ENCODE measurements at regions not wholly inside any gene's neighbourhood (a gene's known extent, or its start where the extent isn't known, plus 50 kb on each side); places are given as distances from the start of the nearest gene placed in this dataset.
"Not testable (repeated sequence)": the region's sequence is repeated elsewhere in the genome, so short reads cannot be mapped to it uniquely, and the experiment has no call there.

- no peak for DNase-seq (ENCODE audit: low read depth)
Measured at GRCh38 chr10:65033957-65034356, 1512.8 kb downstream of the REEP3 start.

GRCh38 chr10:65040796-65041195, 1519.6 kb downstream of the REEP3 start:
- no peak for DNase-seq (ENCODE audit: low read depth)

- DNase-seq (ENCODE audit: low read depth), result no peak
Measured at GRCh38 chr10:65041307-65041706, 1520.1 kb downstream of the REEP3 start.

- DNase-seq (ENCODE audit: low read depth), result no peak
Measured at GRCh38 chr10:65042496-65042895, 1521.3 kb downstream of the REEP3 start.

- no peak for DNase-seq (ENCODE audit: low read depth)
Measured at GRCh38 chr10:65046831-65047230, 1525.6 kb downstream of the REEP3 start.

GRCh38 chr10:65052111-65052510, 1530.9 kb downstream of the REEP3 start:
- not testable (repeated sequence) for DNase-seq (ENCODE audit: low read depth)

- not testable (repeated sequence) for DNase-seq (ENCODE audit: low read depth)
Measured at GRCh38 chr10:65053397-65053796, 1532.2 kb downstream of the REEP3 start.

- not testable (repeated sequence) for DNase-seq (ENCODE audit: low read depth)
Measured at GRCh38 chr10:65053831-65054351, 1532.7 kb downstream of the REEP3 start.

- not testable (repeated sequence) for DNase-seq (ENCODE audit: low read depth)
Measured at GRCh38 chr10:65054701-65055100, 1533.5 kb downstream of the REEP3 start.

GRCh38 chr10:65065278-65065677, 1544.1 kb downstream of the REEP3 start:
- no peak for DNase-seq (ENCODE audit: low read depth)

- no peak for DNase-seq (ENCODE audit: low read depth)
Measured at GRCh38 chr10:65083222-65083621, 1562.0 kb downstream of the REEP3 start.

GRCh38 chr10:65090991-65091390, 1569.8 kb downstream of the REEP3 start:
- no peak for DNase-seq (ENCODE audit: low read depth)

GRCh38 chr10:65100146-65100545, 1578.9 kb downstream of the REEP3 start:
- no peak for DNase-seq (ENCODE audit: low read depth)

- not testable (repeated sequence) for DNase-seq (ENCODE audit: low read depth)
Measured at GRCh38 chr10:65100881-65101280, 1579.7 kb downstream of the REEP3 start.

- DNase-seq (ENCODE audit: low read depth), result no peak
Measured at GRCh38 chr10:65110009-65110408, 1588.8 kb downstream of the REEP3 start.

GRCh38 chr10:65111059-65111458, 1589.9 kb downstream of the REEP3 start:
- not testable (repeated sequence) for DNase-seq (ENCODE audit: low read depth)

- DNase-seq (ENCODE audit: low read depth), result no peak
Measured at GRCh38 chr10:65112573-65112972, 1591.4 kb downstream of the REEP3 start.

- DNase-seq (ENCODE audit: low read depth), result no peak
Measured at GRCh38 chr10:65123120-65123519, 1601.9 kb downstream of the REEP3 start.

- DNase-seq (ENCODE audit: low read depth), result no peak
Measured at GRCh38 chr10:65125212-65125611, 1604.0 kb downstream of the REEP3 start.

- no peak for DNase-seq (ENCODE audit: low read depth)
Measured at GRCh38 chr10:65126288-65126687, 1605.1 kb downstream of the REEP3 start.

GRCh38 chr10:65128277-65128676, 1607.1 kb downstream of the REEP3 start:
- DNase-seq (ENCODE audit: low read depth), result no peak

GRCh38 chr10:65130162-65130758, 1609.1 kb downstream of the REEP3 start:
- DNase-seq (ENCODE audit: low read depth), result no peak

GRCh38 chr10:65133652-65134051, 1612.5 kb downstream of the REEP3 start:
- no peak for DNase-seq (ENCODE audit: low read depth)

GRCh38 chr10:65135508-65135907, 1614.3 kb downstream of the REEP3 start:
- DNase-seq (ENCODE audit: low read depth), result no peak

Data from fibroblast of gingiva (primary cell).